ENCODE measurements at regions not wholly inside any gene's neighbourhood (a gene's known extent, or its start where the extent isn't known, plus 50 kb on each side); places are given as distances from the start of the nearest gene placed in this dataset.

DNA sequence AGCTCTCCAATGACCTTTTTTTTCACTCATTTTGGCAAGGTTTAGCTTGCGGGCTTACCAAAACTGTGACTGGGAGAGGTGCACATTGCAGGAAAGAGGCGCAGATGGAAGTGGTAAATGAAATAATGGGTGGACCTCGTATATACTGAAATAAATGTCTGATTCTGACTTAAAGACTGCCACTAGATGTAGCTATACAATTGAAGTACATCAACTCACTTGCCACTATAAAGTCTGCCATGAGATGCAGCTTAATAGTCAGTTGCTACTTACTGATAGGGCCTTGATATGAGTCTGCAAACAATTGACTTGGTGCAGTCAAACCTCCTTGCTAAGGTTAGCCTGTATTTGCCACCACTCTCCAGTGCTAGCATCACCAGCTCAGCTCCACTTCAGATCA is 525.9 kb upstream of the MBL2 start:
- Histone ChIP-seq H3K4me1 (no peaks in the 10 kb centered on the region), H3K9me3 (no peaks in the 10 kb centered on the region), H3K36me3 (no peaks in the 10 kb centered on the region), H3K27me3 (no peaks in the 10 kb centered on the region), H3K27ac (no peak overlapping the region), H3K4me3 (no peak overlapping the region)
- DNase-seq: no peak
- intact Hi-C loops (cut with DNase I; ENCODE audit: low total_unique reads): no loop called here
- TF ChIP-seq, protein P1, sequence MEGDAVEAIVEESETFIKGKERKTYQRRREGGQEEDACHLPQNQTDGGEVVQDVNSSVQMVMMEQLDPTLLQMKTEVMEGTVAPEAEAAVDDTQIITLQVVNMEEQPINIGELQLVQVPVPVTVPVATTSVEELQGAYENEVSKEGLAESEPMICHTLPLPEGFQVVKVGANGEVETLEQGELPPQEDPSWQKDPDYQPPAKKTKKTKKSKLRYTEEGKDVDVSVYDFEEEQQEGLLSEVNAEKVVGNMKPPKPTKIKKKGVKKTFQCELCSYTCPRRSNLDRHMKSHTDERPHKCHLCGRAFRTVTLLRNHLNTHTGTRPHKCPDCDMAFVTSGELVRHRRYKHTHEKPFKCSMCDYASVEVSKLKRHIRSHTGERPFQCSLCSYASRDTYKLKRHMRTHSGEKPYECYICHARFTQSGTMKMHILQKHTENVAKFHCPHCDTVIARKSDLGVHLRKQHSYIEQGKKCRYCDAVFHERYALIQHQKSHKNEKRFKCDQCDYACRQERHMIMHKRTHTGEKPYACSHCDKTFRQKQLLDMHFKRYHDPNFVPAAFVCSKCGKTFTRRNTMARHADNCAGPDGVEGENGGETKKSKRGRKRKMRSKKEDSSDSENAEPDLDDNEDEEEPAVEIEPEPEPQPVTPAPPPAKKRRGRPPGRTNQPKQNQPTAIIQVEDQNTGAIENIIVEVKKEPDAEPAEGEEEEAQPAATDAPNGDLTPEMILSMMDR (IDR thresholded peaks at IDR 0.05): no peak
- TF ChIP-seq POLR2A (IDR thresholded peaks at IDR 0.05): no peak

DNA sequence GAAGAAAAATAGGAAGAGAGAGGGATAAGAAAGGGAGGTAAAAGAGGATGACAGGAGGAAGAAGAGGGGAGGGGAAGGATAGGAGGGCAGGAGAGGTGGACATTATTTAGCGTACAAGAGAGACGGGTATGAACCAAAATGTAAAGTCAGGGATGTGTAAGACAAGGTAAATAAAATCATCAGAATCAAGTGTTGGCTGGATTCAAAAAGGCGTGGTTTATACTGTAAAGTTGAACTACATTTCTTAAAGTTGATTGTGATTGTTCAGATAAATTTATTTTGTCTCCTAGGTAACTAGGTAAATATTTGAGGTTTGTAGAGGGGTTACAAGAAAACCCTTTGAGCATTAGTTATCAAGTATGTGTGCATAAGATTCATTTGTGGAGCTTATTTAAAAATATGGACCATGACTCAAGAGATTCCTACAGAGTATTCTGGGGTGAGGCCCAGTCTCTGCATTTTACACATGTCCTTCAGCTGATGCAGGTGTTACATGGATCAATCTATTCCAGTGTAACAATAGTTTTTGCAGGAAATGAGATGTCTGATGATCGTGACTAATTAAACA is 512.1 kb upstream of the MBL2 start:
- no peaks in the 10 kb centered on the region for H3K36me3 ChIP-seq
- H3K27ac ChIP-seq: no peak overlapping the region
- no peak overlapping the region for H3K4me3 ChIP-seq
- TF ChIP-seq, protein P1 (IDR thresholded peaks at IDR 0.05): no peak
- TF ChIP-seq POLR2A (IDR thresholded peaks at IDR 0.05): no peak
- no peaks in the 10 kb centered on the region for H3K9me3 ChIP-seq
- H3K27me3 ChIP-seq: no peaks in the 10 kb centered on the region
- intact Hi-C loops (cut with DNase I; ENCODE audit: low total_unique reads): no loop called here
- H3K4me1 ChIP-seq: no peaks in the 10 kb centered on the region
- DNase-seq: no peak

DNA sequence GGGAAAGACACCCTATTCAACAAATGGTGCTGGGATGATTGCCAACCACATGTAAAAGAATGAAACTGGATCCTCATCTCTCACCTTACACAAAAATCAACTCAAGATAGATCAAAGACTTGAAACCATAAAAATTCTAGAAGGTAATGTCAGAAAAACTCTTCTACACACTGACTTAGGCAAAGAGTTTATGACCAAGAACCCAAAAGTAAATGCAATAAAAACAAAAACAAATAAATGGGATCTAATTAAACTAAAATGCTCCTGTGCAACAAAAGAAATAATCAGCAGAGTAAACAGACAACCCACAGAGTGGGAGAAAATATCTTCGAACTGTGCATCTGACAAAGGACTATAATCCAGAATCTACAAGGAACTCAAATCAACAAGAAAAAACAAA is 504.2 kb upstream of the MBL2 start:
- Histone ChIP-seq H3K9me3 (no peaks in the 10 kb centered on the region), H3K4me3 (no peak overlapping the region), H3K36me3 (no peaks in the 10 kb centered on the region), H3K4me1 (no peaks in the 10 kb centered on the region), H3K27me3 (no peaks in the 10 kb centered on the region), H3K27ac (no peak overlapping the region)
- no peak for DNase-seq
- intact Hi-C loops (cut with DNase I; ENCODE audit: low total_unique reads): no loop called here
- no peak for TF ChIP-seq POLR2A (IDR thresholded peaks at IDR 0.05)
- TF ChIP-seq, protein P1 (IDR thresholded peaks at IDR 0.05): no peak

DNA sequence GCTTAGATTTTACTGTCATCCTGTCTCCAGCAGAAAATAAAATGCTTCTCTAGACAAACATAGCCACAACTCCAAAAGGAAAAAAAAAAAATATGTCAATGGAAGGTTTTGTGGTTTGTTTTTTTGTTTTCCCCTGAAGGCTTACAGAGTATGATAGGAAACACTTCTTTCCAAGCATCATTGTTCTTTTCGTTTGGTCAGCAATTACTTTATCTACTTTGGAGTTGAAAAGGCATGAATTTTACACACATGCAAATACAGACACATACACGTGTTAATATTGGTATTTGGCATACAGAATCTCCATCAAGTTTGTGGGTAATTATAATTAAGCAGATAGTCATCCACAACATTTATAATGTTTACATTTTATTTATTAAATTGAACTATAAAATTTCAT is 496.9 kb upstream of the MBL2 start:
- H3K4me1 ChIP-seq: no peaks in the 10 kb centered on the region
- H3K27ac ChIP-seq: no peak overlapping the region
- H3K9me3 ChIP-seq: no peaks in the 10 kb centered on the region
- TF ChIP-seq, protein P1 (IDR thresholded peaks at IDR 0.05): no peak
- TF ChIP-seq POLR2A (IDR thresholded peaks at IDR 0.05): no peak
- DNase-seq: no peak
- H3K4me3 ChIP-seq: no peak overlapping the region
- no peaks in the 10 kb centered on the region for H3K27me3 ChIP-seq
- intact Hi-C loops (cut with DNase I; ENCODE audit: low total_unique reads): no loop called here
- no peaks in the 10 kb centered on the region for H3K36me3 ChIP-seq

DNA sequence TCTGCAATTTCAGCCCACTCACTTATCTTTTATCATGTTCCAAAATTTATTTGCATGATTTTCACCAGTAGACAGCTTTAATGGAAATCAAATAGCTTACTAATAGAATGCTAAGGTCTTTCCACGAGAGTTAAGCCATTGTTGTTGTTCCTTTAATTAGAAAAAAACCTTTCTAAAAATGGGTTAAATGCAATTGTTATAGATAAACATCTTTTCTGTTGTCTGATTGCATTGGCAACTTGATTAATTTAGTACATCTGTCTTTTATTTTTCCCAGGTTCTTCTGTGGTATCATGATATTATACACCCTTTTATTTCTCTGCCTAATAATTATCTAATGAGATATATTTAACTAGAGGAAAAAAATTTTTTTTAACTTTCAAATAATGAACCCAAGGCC is 487.6 kb upstream of the MBL2 start:
- Histone ChIP-seq H3K27ac (no peak overlapping the region), H3K27me3 (no peaks in the 10 kb centered on the region), H3K4me1 (no peaks in the 10 kb centered on the region), H3K36me3 (no peaks in the 10 kb centered on the region), H3K9me3 (no peaks in the 10 kb centered on the region), H3K4me3 (no peak overlapping the region)
- DNase-seq: no peak
- TF ChIP-seq, protein P1 (IDR thresholded peaks at IDR 0.05): no peak
- TF ChIP-seq POLR2A (IDR thresholded peaks at IDR 0.05): no peak
- intact Hi-C loops (cut with DNase I; ENCODE audit: low total_unique reads): no loop called here
